ENCODE measurements at regions not wholly inside any gene's neighbourhood (a gene's known extent, or its start where the extent isn't known, plus 50 kb on each side); places are given as distances from the start of the nearest gene placed in this dataset.

DNA sequence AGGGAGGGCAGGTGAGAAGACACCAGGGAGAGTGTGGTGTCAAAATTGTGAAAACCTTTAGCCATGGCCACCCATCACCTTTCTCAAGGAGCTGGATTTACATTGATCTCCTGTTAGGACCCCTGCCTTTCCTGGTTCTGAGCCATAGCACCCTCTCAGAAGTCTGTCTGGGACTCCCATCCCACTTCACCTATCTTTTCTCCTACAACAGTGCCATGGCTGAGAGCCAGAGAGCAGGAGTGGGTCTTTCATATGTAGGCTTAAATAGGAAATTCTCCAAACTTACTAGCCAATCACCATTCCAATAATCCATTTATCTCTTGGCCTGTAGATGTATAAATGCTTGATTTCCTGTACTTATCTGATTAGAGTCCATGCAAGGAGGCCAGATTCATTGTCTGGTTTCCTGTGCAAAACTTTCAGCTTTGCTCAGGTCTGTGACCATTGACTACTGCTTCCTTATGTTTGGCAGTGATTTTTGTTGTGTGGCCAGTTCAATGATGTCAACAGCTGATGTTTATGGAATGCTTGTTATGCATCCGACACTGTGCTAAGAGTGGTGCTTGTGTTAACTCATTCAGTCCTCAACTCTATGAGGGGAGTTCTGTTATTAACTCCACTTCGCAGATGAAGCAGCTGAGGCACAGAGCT is 57.6 kb upstream of the IGFBP5 start:
- Histone ChIP-seq H3K27me3 (ENCODE audit: control insufficient read depth in 1 of 2, insufficient read depth in 2 of 2, low read length in 2 of 2) (peaks cover 0 to 12% of the 10 kb centered on the region in 2 experiments; a peak in 1 of 5 replicates), H3K4me2 (ENCODE audit: low read depth, low read length) (no peak overlapping the region), H2AFZ (ENCODE audit: low read length) (no peak overlapping the region), H3K9me3 (ENCODE audit: low read length) (no peaks in the 10 kb centered on the region), H3K9ac (ENCODE audit: insufficient read depth, low read depth, low read length) (no peak overlapping the region), H3K79me2 (ENCODE audit: insufficient read depth, low read length) (no peaks in the 10 kb centered on the region), H3K4me1 (ENCODE audit: insufficient read depth, low read length) (no peaks in the 10 kb centered on the region), H4K20me1 (ENCODE audit: insufficient read depth, low read length) (no peaks in the 10 kb centered on the region), H3K27ac (ENCODE audit: extremely low read length, insufficient read depth, low read length) (no peak overlapping the region), H3K4me3 (replicated peaks in 1 of 3; ENCODE audit: insufficient read depth in 1 of 3, low read depth in 2 of 3, low read length in 3 of 3) (no peak overlapping the region), H3K36me3 (replicated peaks in 1 of 2; ENCODE audit: control insufficient read depth in 1 of 2, insufficient read depth in 2 of 2, low read length in 2 of 2) (no peaks in the 10 kb centered on the region)
- in situ Hi-C loops (cut with HindIII; ENCODE audit: extremely low pct_ligation_motif_present, low pct_unique_long_range_greater_than_20kb) (no loop called here), intact Hi-C loops (cut with micrococcal nuclease; ENCODE audit: unreplicated experiment) (no loop called here)
- FAIRE-seq (no peak), ATAC-seq (no peak), DNase-seq (ENCODE audit: low spot score) (no peak)
- CTCF ChIA-PET (ENCODE audit: low intra/inter-chr PET ratio, low total read pairs), result no interaction called here
- no TSS peak for BruUV-seq (replicated peaks)
- WGBS (ENCODE audit: low lambda C conversion rate), result 0% methylated on average over 2 of the region's 2 CpGs
- POLR2A ChIA-PET, result no interaction called here
- TF ChIP-seq SMAD1 (CRISPR knock-in tag; IDR thresholded peaks at IDR 0.05; ENCODE audit: borderline replicate concordance, low read depth) (no peak), NR2F1 (CRISPR knock-in tag; IDR thresholded peaks at IDR 0.05) (no peak), CEBPG (CRISPR knock-in tag; IDR thresholded peaks at IDR 0.05) (no peak), ZBTB38 (CRISPR knock-in tag; IDR thresholded peaks at IDR 0.05) (no peak), JUN (CRISPR knock-in tag; IDR thresholded peaks at IDR 0.05) (no peak), ISL2 (CRISPR knock-in tag; IDR thresholded peaks at IDR 0.05) (no peak), ZNF607 (CRISPR knock-in tag; IDR thresholded peaks at IDR 0.05; ENCODE audit: borderline replicate concordance) (no peak), PCBP1 (IDR thresholded peaks at IDR 0.05; ENCODE audit: borderline replicate concordance, low read depth, low read length) (no peak), RARG (CRISPR knock-in tag; IDR thresholded peaks at IDR 0.05; ENCODE audit: low read depth) (no peak), ZNF121 (CRISPR knock-in tag; IDR thresholded peaks at IDR 0.05) (no peak), ZNF792 (CRISPR knock-in tag; IDR thresholded peaks at IDR 0.05) (no peak), MBD4 (IDR thresholded peaks at IDR 0.05; ENCODE audit: borderline replicate concordance, low read length) (no peak)
- TF ChIP-seq, protein P1, sequence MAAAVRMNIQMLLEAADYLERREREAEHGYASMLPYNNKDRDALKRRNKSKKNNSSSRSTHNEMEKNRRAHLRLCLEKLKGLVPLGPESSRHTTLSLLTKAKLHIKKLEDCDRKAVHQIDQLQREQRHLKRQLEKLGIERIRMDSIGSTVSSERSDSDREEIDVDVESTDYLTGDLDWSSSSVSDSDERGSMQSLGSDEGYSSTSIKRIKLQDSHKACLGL (CRISPR knock-in tag; IDR thresholded peaks at IDR 0.05), result no peak
- TF ChIP-seq, protein P2, sequence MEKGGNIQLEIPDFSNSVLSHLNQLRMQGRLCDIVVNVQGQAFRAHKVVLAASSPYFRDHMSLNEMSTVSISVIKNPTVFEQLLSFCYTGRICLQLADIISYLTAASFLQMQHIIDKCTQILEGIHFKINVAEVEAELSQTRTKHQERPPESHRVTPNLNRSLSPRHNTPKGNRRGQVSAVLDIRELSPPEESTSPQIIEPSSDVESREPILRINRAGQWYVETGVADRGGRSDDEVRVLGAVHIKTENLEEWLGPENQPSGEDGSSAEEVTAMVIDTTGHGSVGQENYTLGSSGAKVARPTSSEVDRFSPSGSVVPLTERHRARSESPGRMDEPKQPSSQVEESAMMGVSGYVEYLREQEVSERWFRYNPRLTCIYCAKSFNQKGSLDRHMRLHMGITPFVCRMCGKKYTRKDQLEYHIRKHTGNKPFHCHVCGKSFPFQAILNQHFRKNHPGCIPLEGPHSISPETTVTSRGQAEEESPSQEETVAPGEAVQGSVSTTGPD (CRISPR knock-in tag; IDR thresholded peaks at IDR 0.05), result no peak
- TF ChIP-seq, protein P3, sequence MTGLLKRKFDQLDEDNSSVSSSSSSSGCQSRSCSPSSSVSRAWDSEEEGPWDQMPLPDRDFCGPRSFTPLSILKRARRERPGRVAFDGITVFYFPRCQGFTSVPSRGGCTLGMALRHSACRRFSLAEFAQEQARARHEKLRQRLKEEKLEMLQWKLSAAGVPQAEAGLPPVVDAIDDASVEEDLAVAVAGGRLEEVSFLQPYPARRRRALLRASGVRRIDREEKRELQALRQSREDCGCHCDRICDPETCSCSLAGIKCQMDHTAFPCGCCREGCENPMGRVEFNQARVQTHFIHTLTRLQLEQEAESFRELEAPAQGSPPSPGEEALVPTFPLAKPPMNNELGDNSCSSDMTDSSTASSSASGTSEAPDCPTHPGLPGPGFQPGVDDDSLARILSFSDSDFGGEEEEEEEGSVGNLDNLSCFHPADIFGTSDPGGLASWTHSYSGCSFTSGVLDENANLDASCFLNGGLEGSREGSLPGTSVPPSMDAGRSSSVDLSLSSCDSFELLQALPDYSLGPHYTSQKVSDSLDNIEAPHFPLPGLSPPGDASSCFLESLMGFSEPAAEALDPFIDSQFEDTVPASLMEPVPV (CRISPR knock-in tag; IDR thresholded peaks at IDR 0.05), result no peak
- TF ChIP-seq, protein P4, sequence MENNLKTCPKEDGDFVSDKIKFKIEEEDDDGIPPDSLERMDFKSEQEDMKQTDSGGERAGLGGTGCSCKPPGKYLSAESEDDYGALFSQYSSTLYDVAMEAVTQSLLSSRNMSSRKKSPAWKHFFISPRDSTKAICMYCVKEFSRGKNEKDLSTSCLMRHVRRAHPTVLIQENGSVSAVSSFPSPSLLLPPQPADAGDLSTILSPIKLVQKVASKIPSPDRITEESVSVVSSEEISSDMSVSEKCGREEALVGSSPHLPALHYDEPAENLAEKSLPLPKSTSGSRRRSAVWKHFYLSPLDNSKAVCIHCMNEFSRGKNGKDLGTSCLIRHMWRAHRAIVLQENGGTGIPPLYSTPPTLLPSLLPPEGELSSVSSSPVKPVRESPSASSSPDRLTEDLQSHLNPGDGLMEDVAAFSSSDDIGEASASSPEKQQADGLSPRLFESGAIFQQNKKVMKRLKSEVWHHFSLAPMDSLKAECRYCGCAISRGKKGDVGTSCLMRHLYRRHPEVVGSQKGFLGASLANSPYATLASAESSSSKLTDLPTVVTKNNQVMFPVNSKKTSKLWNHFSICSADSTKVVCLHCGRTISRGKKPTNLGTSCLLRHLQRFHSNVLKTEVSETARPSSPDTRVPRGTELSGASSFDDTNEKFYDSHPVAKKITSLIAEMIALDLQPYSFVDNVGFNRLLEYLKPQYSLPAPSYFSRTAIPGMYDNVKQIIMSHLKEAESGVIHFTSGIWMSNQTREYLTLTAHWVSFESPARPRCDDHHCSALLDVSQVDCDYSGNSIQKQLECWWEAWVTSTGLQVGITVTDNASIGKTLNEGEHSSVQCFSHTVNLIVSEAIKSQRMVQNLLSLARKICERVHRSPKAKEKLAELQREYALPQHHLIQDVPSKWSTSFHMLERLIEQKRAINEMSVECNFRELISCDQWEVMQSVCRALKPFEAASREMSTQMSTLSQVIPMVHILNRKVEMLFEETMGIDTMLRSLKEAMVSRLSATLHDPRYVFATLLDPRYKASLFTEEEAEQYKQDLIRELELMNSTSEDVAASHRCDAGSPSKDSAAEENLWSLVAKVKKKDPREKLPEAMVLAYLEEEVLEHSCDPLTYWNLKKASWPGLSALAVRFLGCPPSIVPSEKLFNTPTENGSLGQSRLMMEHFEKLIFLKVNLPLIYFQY (CRISPR knock-in tag; IDR thresholded peaks at IDR 0.05; ENCODE audit: borderline replicate concordance), result no peak

Data from HepG2 (cell line).